ENCODE measurements at regions not wholly inside any gene's neighbourhood (a gene's known extent, or its start where the extent isn't known, plus 50 kb on each side); places are given as distances from the start of the nearest gene placed in this dataset.

DNA sequence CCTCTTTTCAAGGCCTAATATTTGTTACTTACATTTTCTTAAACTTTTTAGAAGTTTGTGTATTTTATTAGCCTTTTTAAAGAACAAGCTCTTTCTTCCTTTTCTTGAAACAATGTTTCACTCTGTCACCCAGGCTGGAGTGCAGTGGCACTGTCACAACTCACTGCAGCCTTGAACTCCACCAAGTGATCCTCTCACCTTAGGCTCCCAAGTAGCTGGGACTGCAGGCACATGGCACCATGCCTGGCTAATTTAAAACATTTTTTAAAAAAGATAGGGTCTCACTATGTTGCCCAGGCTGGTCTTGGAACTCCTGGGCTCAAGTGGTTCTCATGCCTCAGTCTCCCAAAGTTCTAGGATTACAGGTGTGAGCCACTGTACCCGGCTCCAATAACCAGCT is 192.2 kb upstream of the SPRY2 start:
- intact Hi-C loops (cut with DNase I, micrococcal nuclease) = no loop called here
- no peak for DNase-seq
- ATAC-seq = no peak
- no peaks in the 10 kb centered on the region for H3K4me1 ChIP-seq (ENCODE audit: low read depth)
- TF ChIP-seq, protein P1, sequence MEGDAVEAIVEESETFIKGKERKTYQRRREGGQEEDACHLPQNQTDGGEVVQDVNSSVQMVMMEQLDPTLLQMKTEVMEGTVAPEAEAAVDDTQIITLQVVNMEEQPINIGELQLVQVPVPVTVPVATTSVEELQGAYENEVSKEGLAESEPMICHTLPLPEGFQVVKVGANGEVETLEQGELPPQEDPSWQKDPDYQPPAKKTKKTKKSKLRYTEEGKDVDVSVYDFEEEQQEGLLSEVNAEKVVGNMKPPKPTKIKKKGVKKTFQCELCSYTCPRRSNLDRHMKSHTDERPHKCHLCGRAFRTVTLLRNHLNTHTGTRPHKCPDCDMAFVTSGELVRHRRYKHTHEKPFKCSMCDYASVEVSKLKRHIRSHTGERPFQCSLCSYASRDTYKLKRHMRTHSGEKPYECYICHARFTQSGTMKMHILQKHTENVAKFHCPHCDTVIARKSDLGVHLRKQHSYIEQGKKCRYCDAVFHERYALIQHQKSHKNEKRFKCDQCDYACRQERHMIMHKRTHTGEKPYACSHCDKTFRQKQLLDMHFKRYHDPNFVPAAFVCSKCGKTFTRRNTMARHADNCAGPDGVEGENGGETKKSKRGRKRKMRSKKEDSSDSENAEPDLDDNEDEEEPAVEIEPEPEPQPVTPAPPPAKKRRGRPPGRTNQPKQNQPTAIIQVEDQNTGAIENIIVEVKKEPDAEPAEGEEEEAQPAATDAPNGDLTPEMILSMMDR (IDR thresholded peaks at IDR 0.05) = no peak
- H3K4me3 ChIP-seq = no peak overlapping the region
- no peaks in the 10 kb centered on the region for H3K9me3 ChIP-seq
- no peaks in the 10 kb centered on the region for H3K36me3 ChIP-seq (ENCODE audit: low read depth)

DNA sequence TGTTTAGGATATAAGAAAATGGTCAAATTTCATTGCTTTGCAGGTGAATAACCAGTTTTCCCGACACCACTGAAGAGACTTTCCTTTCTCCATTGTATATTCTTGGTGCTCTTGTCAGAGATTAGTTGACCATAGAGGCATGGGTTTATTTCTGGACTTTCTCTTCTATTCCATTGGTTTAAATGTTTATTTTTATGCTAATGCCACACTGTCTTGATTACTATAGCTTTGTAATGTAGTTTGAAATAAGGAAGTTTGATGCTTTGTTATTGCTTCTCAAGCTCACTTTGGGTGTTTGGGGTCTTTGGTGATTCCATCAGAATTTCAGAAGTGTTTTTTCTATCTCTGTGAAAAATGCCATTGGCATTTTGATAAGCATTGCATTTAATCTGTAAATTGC is 190.0 kb upstream of the SPRY2 start:
- DNase-seq (no peak), ATAC-seq (no peak)
- intact Hi-C loops (cut with DNase I, micrococcal nuclease) = no loop called here
- H3K9me3 ChIP-seq = no peaks in the 10 kb centered on the region
- no peaks in the 10 kb centered on the region for H3K4me1 ChIP-seq (ENCODE audit: low read depth)
- H3K4me3 ChIP-seq = no peak overlapping the region
- H3K36me3 ChIP-seq (ENCODE audit: low read depth) = no peaks in the 10 kb centered on the region
- TF ChIP-seq, protein P1 (IDR thresholded peaks at IDR 0.05) = no peak

DNA sequence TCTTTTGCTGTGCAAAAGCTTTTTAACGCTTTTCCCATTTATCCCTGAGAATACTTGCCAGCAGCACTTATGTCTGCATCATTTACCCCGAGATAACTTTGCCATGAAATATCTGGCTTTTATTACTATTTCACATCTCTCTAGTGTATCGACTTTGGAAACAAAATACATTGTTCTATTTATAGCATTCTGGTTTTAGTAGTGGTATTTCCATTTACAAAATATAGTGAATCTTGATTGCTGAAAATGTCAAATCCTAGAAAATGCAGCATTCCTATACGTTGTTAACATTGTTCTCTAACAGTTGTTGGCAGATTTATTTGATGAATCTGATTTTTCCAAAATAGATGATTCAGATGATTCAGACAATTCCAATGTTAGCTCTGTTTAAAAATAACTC is 189.3 kb upstream of the SPRY2 start:
- no peak for DNase-seq
- H3K4me3 ChIP-seq = no peak overlapping the region
- no peaks in the 10 kb centered on the region for H3K9me3 ChIP-seq
- H3K36me3 ChIP-seq (ENCODE audit: low read depth) = no peaks in the 10 kb centered on the region
- intact Hi-C loops (cut with DNase I, micrococcal nuclease) = no loop called here
- no peak for ATAC-seq
- TF ChIP-seq, protein P1 (IDR thresholded peaks at IDR 0.05) = no peak
- no peaks in the 10 kb centered on the region for H3K4me1 ChIP-seq (ENCODE audit: low read depth)

DNA sequence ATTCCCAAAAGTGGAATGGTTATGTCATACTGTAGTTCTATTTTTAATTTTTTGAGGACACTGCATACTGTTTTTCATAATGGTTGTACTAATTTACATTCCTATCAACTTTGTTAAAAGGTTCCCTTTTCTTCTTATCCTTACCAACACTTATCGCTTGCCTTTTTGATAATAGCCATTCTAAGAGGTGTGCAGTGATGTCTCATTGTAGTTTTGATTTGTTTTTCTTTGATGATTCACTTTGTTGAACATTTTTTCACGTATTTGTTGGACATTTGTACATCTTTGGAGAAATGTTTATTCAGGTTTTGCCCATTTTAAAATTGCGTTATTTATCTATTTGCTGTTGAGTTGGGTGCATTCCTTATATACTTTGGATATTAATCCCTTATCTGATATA is 188.8 kb upstream of the SPRY2 start:
- Histone ChIP-seq H3K9me3 (no peaks in the 10 kb centered on the region), H3K4me1 (ENCODE audit: low read depth) (no peaks in the 10 kb centered on the region), H3K36me3 (ENCODE audit: low read depth) (no peaks in the 10 kb centered on the region), H3K4me3 (no peak overlapping the region)
- TF ChIP-seq, protein P1 (IDR thresholded peaks at IDR 0.05) = no peak
- intact Hi-C loops (cut with DNase I, micrococcal nuclease) = no loop called here
- no peak for DNase-seq
- ATAC-seq = no peak

DNA sequence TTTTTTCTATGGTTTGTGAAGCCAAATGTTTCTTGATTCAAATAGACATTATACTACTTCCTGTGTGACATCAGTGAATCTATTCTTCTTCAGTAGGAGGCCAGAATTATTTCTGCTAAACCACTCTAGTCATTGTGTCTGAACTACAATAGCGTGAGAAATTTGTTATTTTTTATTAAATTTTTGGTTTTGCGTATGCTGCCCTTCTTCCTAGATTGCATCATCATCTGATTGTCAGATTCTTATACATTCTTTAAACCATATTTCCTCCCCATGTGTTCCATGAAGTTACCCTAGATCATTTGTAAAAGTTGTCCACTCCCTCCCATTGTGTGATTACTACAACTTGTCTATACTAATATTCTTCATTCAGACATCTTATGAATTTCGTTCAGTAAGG is 187.8 kb upstream of the SPRY2 start:
- Histone ChIP-seq H3K36me3 (ENCODE audit: low read depth) (no peaks in the 10 kb centered on the region), H3K9me3 (no peaks in the 10 kb centered on the region), H3K4me3 (no peak overlapping the region), H3K4me1 (ENCODE audit: low read depth) (no peaks in the 10 kb centered on the region)
- no peak for ATAC-seq
- intact Hi-C loops (cut with DNase I, micrococcal nuclease) = no loop called here
- TF ChIP-seq, protein P1 (IDR thresholded peaks at IDR 0.05) = no peak
- DNase-seq = no peak

DNA sequence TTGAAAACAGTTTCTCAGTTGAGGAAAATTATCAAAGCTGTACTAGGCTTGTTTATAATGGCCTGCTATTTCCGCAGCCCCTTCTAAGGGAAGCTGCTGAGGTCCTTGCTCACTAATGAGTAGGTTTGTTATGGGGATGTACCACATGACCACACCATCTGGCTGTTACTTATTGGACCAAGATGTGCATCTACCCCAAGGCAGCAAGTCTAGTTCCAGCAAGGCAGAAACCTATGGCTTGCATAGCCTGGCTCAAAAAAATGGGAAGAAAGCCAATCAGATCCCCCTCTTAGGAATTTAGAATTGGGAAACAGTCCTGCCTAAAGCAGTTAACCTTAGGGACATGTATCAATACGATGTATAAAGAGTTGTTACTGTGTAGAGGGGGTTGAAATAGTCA is 186.5 kb upstream of the SPRY2 start:
- Histone ChIP-seq H3K4me1 (ENCODE audit: low read depth) (no peaks in the 10 kb centered on the region), H3K4me3 (no peak overlapping the region), H3K36me3 (ENCODE audit: low read depth) (no peaks in the 10 kb centered on the region), H3K9me3 (no peaks in the 10 kb centered on the region)
- TF ChIP-seq, protein P1 (IDR thresholded peaks at IDR 0.05) = no peak
- ATAC-seq = no peak
- no peak for DNase-seq
- intact Hi-C loops (cut with DNase I, micrococcal nuclease) = no loop called here

All from mucosa of descending colon (tissue), 3 donors.